ENCODE measurements at regions not wholly inside any gene's neighbourhood (a gene's known extent, or its start where the extent isn't known, plus 50 kb on each side); places are given as distances from the start of the nearest gene placed in this dataset.
A peak's percentile ranks its signal among the peaks of the same experiment; 100 is the strongest.

GRCh38 chr7:46068159-46068558 is 147.1 kb upstream of the IGFBP3 start:
- Mint-ChIP-seq H3K27me3 (no peaks in the 10 kb centered on the region), H3K27ac (no peak overlapping the region), H3K36me3 (no peaks in the 10 kb centered on the region), H3K4me1 (ENCODE audit: unreplicated experiment) (no peaks in the 10 kb centered on the region), H3K9me3 (no peaks in the 10 kb centered on the region), H3K4me3 (no peak overlapping the region)
- no peak for TF ChIP-seq CTCF (conservative IDR thresholded peaks at IDR 0.05)
- DNase-seq (ENCODE audit: extremely low spot score, unreplicated experiment) = no peak

- Mint-ChIP-seq H3K4me3 (no peak overlapping the region), H3K36me3 (no peaks in the 10 kb centered on the region), H3K4me1 (ENCODE audit: unreplicated experiment) (peaks cover 4% of the 10 kb centered on the region), H3K27ac (no peak overlapping the region), H3K27me3 (no peaks in the 10 kb centered on the region), H3K9me3 (peaks cover 6% of the 10 kb centered on the region)
- TF ChIP-seq CTCF (conservative IDR thresholded peaks at IDR 0.05) = no peak
- no peak for DNase-seq (ENCODE audit: extremely low spot score, unreplicated experiment)
Measured at GRCh38 chr7:46059308-46060020, 138.4 kb upstream of the IGFBP3 start.

- Mint-ChIP-seq H3K36me3 (peaks cover 3% of the 10 kb centered on the region), H3K4me3 (no peak overlapping the region), H3K4me1 (ENCODE audit: unreplicated experiment) (peaks cover 11% of the 10 kb centered on the region), H3K9me3 (peaks cover 10% of the 10 kb centered on the region), H3K27me3 (no peaks in the 10 kb centered on the region), H3K27ac (peak overlapping the region; percentile 24)
- no peak for DNase-seq (ENCODE audit: extremely low spot score, unreplicated experiment)
- no peak for TF ChIP-seq CTCF (conservative IDR thresholded peaks at IDR 0.05)
Measured at GRCh38 chr7:46058086-46058823, 137.2 kb upstream of the IGFBP3 start.

GRCh38 chr7:46054915-46055314 is 133.8 kb upstream of the IGFBP3 start:
- Mint-ChIP-seq H3K9me3 (peaks cover 12% of the 10 kb centered on the region), H3K4me3 (no peak overlapping the region), H3K36me3 (peaks cover 5% of the 10 kb centered on the region), H3K27me3 (no peaks in the 10 kb centered on the region), H3K27ac (no peak overlapping the region), H3K4me1 (ENCODE audit: unreplicated experiment) (peaks cover 14% of the 10 kb centered on the region)
- DNase-seq (ENCODE audit: extremely low spot score, unreplicated experiment) = no peak
- TF ChIP-seq CTCF (conservative IDR thresholded peaks at IDR 0.05) = no peak

GRCh38 chr7:46054272-46054671 is 133.2 kb upstream of the IGFBP3 start:
- no peak overlapping the region for H3K4me3 Mint-ChIP-seq
- no peaks in the 10 kb centered on the region for H3K27me3 Mint-ChIP-seq
- peaks cover 14% of the 10 kb centered on the region for H3K4me1 Mint-ChIP-seq (ENCODE audit: unreplicated experiment)
- peaks cover 5% of the 10 kb centered on the region for H3K36me3 Mint-ChIP-seq
- peaks cover 11% of the 10 kb centered on the region for H3K9me3 Mint-ChIP-seq
- no peak for DNase-seq (ENCODE audit: extremely low spot score, unreplicated experiment)
- H3K27ac Mint-ChIP-seq = no peak overlapping the region
- TF ChIP-seq CTCF (conservative IDR thresholded peaks at IDR 0.05) = no peak
